ENCODE measurements at regions not wholly inside any gene's neighbourhood (a gene's known extent, or its start where the extent isn't known, plus 50 kb on each side); places are given as distances from the start of the nearest gene placed in this dataset.
"Not testable (repeated sequence)": the region's sequence is repeated elsewhere in the genome, so short reads cannot be mapped to it uniquely, and the experiment has no call there.

- DNase-seq, result no peak
Observed at GRCh38 chr12:16807731-16808130, 201.8 kb upstream of the LMO3 start.

DNA sequence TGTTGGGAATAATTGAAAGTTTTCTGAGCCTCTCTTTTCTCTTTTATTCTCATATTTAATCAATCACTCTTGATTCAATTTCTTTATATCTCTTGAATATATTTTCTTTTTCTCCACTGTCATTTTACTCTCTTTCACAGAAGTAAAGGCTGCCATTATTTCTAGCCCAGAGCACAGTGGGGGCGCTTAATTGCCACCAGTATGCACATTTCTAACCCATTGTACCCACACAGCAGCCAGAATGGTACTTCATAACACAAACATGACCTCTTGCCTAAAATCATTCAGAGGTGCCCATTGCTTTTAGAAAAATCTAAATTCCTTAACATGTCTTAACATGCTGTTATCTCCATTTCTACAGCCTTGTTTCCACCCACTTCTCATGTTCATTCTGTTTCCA lies 190.2 kb upstream of the LMO3 start:
- no peak for DNase-seq

- no peak for DNase-seq
Observed at GRCh38 chr12:16789204-16789790, 183.3 kb upstream of the LMO3 start.

- DNase-seq, result no peak
Observed at GRCh38 chr12:16788506-16789203, 182.7 kb upstream of the LMO3 start.

GRCh38 chr12:16785953-16786352 lies 180.0 kb upstream of the LMO3 start:
- DNase-seq, result no peak

GRCh38 chr12:16785524-16785923 lies 179.6 kb upstream of the LMO3 start:
- DNase-seq, result no peak

DNA sequence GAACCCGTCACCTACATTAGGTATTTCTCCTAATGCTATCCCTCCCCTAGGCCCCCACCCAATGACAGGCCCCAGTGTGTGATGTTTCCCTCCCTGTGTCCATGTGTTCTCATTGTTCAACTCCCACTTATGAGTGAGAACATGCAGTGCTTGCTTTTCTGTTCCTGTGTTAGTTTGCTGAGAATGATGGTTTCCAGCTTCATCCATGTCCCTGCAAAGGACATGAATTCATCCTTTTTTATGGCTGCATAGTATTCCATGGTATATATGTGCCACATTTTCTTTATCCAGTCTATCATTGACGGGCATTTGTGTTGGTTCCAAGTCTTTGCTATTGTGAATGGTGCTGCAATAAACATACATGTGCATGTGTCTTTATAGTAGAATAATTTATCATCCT lies 163.2 kb upstream of the LMO3 start:
- DNase-seq, result not testable (repeated sequence)

GRCh38 chr12:16766736-16767135 lies 160.8 kb upstream of the LMO3 start:
- no peak for DNase-seq

DNA sequence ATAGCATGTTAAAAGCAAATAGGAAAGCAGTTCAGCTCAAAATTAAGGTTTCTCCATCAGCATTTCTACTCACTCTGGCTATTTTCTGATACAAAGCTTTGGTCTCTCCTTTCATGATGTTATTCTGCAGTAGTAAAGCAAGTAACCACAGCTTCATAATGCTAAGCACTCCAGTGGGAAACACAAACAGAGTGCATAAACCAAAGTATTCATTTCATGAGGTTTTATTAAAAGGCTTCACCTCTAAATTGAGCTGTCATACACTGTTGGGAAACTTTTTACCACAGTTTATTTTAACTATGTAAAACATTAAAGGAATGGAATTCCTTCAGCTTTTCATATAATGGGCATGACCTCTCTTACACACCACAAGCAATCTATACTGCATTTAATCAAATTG lies 157.9 kb upstream of the LMO3 start:
- DNase-seq, result no peak

DNA sequence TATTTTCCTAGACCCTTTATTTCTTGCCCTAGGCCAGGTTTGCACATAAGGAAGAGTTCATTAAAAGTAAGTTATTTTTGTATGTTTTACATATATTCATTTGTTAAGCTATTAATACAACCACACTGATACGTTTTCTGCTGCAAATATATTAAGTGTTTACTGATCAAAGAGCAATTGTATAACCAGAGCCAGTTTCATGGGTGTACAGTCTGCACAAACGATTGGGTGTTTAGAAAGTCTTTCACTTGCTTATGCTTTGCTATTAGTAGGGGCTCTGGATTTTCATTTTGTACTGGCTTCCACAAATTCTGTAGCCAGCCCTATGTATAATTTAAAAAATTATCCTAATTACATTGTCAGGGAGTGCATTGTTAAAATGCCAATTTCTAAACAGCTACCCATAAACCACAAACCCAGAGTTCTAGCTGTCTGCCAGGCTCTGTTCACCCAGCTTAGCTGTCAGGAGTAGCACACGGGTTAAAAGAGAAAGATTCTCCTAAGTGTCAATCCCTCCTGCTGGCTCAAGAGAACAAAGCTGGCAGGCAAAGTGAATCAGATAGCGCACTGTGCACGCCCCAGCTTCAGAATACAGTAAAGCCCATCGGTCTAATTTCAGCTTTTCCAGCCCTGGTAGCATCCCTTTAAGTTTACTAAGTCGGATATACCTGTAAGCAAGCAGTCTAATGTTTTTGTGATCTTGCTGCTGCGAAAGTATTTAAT lies 151.0 kb upstream of the LMO3 start:
- DNase-seq, result no peak

- DNase-seq, result no peak
Observed at GRCh38 chr12:16730772-16731171, 124.8 kb upstream of the LMO3 start.

- DNase-seq, result no peak
Observed at GRCh38 chr12:16726879-16727278, 120.9 kb upstream of the LMO3 start.

DNA sequence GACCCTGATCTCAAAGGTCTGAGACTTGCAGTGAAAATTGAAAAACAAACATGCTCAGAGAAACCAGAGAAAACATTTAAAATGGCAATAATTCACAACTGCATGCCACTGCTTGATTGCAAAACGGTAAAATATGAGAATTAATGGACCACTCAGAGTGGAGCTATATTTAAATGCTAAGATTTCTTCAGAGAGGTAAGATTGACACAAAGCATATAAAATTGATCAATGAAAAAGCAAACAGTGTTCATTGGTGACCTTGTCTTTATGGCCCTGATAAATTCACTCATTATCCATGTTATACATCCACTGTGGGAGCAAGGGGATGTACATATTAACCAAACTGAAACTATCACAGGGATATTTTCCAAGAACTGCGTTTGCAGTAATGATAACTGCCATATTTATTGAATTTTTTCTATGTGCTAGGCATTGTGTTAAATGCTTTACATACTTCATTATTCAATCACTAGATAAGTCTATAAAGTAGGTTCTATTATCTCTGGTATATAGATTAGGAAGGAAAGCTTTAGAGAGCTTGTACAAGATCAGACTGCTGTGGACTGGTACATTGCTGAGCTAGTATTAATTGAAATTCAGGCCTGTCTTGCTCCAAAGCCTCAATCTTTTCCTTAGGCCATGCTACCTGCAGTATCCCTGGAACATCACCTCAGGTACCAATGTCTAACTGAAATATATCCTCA lies 113.9 kb upstream of the LMO3 start:
- no peak for DNase-seq

GRCh38 chr12:16716928-16717327 lies 111.0 kb upstream of the LMO3 start:
- DNase-seq, result no peak

GRCh38 chr12:16692099-16692498 lies 86.1 kb upstream of the LMO3 start:
- no peak for DNase-seq

- no peak for DNase-seq
Observed at GRCh38 chr12:16691624-16692023, 85.7 kb upstream of the LMO3 start.

GRCh38 chr12:16688200-16688599 lies 82.2 kb upstream of the LMO3 start:
- DNase-seq, result no peak

GRCh38 chr12:16685107-16685506 lies 79.1 kb upstream of the LMO3 start:
- no peak for DNase-seq

DNA sequence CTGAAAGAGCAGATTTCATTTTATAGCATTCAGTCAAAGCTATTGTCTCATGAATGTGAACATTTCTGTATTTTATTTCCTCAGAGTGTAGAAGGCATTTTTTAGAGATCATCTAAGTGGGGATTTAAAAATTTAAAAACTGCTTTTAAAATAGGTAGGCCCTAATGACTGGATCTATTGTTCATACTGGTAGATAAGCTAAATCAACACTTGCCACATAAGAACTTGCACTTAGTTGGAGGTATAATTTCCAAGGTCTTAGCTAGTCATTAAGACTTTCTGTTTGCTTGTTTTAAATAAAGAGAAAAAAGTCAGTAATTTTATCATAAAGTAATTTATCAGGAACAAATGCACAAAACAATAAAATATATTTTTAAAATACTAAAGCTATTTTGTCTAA lies 75.2 kb upstream of the LMO3 start:
- DNase-seq, result no peak

- no peak for DNase-seq
Observed at GRCh38 chr12:16675438-16675837, 69.5 kb upstream of the LMO3 start.

DNA sequence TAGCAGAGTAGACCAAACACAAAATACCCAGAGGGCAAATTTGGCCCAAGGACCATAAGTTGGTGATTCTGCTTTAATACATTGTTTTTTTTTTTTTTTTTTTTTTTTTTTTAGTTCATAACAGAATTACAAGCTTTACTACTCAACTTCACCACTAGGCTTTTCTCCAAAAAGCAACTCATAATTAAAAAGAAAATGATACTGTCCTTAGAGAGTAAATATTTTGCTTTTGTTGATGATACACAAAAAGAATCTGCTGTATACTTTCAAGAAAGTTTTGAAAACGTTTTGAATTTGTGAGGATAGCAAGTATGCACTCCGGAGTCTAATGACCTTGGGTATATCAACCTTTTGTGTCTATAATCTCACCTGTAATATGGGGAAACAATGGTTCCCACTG lies 68.9 kb upstream of the LMO3 start:
- DNase-seq, result no peak

GRCh38 chr12:16670456-16671050 lies 64.6 kb upstream of the LMO3 start:
- no peak for DNase-seq

DNA sequence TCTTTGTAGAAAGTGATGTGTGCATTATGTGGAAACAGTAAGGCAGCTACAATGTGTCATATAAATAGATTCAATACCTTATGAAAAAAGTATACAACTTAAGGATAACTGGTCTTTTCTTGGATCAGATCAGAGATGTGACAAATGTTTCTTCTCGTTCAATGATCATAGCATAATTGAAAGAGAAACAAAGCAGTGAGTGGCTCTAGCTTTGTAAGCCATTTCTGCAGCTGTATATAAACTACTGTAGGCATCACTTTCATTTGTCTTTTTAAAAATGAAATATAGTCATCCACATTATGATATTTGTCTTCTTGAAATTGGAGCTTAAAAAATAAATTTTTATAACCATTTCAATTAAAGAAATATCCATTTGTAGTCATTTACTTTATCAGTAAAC lies 63.8 kb upstream of the LMO3 start:
- DNase-seq, result no peak

All from KG1 (cell line).